Panc1 (cell line): ENCODE measurements at regions not wholly inside any gene's neighbourhood (a gene's known extent, or its start where the extent isn't known, plus 50 kb on each side); places are given as distances from the start of the nearest gene placed in this dataset.

Experiments
- CTCF ChIP-seq: fragments of 450-650 bp; IDR thresholded peaks from 2 replicates; pipeline ENCODE4 v1.5.1; 2017; ENCODE audit warnings: mild to moderate bottlenecking
- POLR2AphosphoS5 ChIP-seq: IDR thresholded peaks from 2 replicates; pipeline ENCODE4 v1.6.1; 2012; ENCODE audit warnings: mild to moderate bottlenecking, low read depth, low read length, moderate library complexity
- REST ChIP-seq, 2 experiments: IDR thresholded peaks; 2 replicates each; pipeline ENCODE4 v1.6.1; 2011 to 2012; ENCODE audit warnings: low read depth in 2 of 2, control low read depth in 1 of 2, low read length in 1 of 2, mild to moderate bottlenecking in 1 of 2, moderate library complexity in 1 of 2; ENCODE audit not compliant: insufficient read depth in 1 of 2

GRCh38 chr9:18185196-18185595, 288.8 kb upstream of the ADAMTSL1 start:
- TF ChIP-seq CTCF (no peak), POLR2AphosphoS5 (no peak), REST (IDR thresholded peaks at IDR 0.05; ENCODE audit: insufficient read depth in 1 of 2, low read depth in 2 of 2, low read length in 1 of 2) (no peak)
